ENCODE measurements at regions not wholly inside any gene's neighbourhood (a gene's known extent, or its start where the extent isn't known, plus 50 kb on each side); places are given as distances from the start of the nearest gene placed in this dataset.
"Not testable (repeated sequence)": the region's sequence is repeated elsewhere in the genome, so short reads cannot be mapped to it uniquely, and the experiment has no call there.

- TF ChIP-seq CTCF (IDR thresholded peaks at IDR 0.05; ENCODE audit: low read depth, low read length) = no peak
- DNase-seq (ENCODE audit: extremely low read depth, low read depth) = no peak
Observed at GRCh38 chr12:74280156-74280655, 257.4 kb upstream of the ATXN7L3B start.

- not testable (repeated sequence) for DNase-seq (ENCODE audit: extremely low read depth, low read depth)
Observed at GRCh38 chr12:74281401-74282180, 256.0 kb upstream of the ATXN7L3B start.

GRCh38 chr12:74283646-74284045 lies 254.0 kb upstream of the ATXN7L3B start:
- TF ChIP-seq CTCF (IDR thresholded peaks at IDR 0.05; ENCODE audit: low read depth, low read length) = no peak
- DNase-seq (ENCODE audit: extremely low read depth, low read depth) = no peak

GRCh38 chr12:74285773-74286172 lies 251.9 kb upstream of the ATXN7L3B start:
- no peak for DNase-seq (ENCODE audit: extremely low read depth, low read depth)

GRCh38 chr12:74286254-74286653 lies 251.4 kb upstream of the ATXN7L3B start:
- no peak for DNase-seq (ENCODE audit: extremely low read depth, low read depth)

More at GRCh38 chr12:74285773-74286172, 251.9 kb upstream of the ATXN7L3B start:
- TF ChIP-seq CTCF (IDR thresholded peaks at IDR 0.05; ENCODE audit: low read depth, low read length) = no peak

GRCh38 chr12:74292351-74293194 lies 245.1 kb upstream of the ATXN7L3B start:
- DNase-seq (ENCODE audit: extremely low read depth, low read depth) = no peak
- TF ChIP-seq CTCF (IDR thresholded peaks at IDR 0.05; ENCODE audit: low read depth, low read length) = no peak

More at GRCh38 chr12:74286254-74286653, 251.4 kb upstream of the ATXN7L3B start:
- TF ChIP-seq CTCF (IDR thresholded peaks at IDR 0.05; ENCODE audit: low read depth, low read length) = no peak

GRCh38 chr12:74293689-74294131 lies 243.9 kb upstream of the ATXN7L3B start:
- DNase-seq (ENCODE audit: extremely low read depth, low read depth) = no peak
- TF ChIP-seq CTCF (IDR thresholded peaks at IDR 0.05; ENCODE audit: low read depth, low read length) = no peak

All from AG09319 (cell line).